ENCODE measurements at regions not wholly inside any gene's neighbourhood (a gene's known extent, or its start where the extent isn't known, plus 50 kb on each side); places are given as distances from the start of the nearest gene placed in this dataset.

- no peaks in the 10 kb centered on the region for H3K36me3 ChIP-seq (replicated peaks; ENCODE audit: insufficient read depth, low read length)
- no peak overlapping the region for H3K9ac ChIP-seq (ENCODE audit: low read length)
- DNase-seq: no peak
- no peaks in the 10 kb centered on the region for H3K4me1 ChIP-seq (ENCODE audit: low read length)
- no peak overlapping the region for H2AFZ ChIP-seq (ENCODE audit: low read length)
- TF ChIP-seq CTCF (IDR thresholded peaks at IDR 0.05; ENCODE audit: low read length) (no peak), EZH2 (optimal IDR thresholded peaks at IDR 0.05; ENCODE audit: low read depth, low read length) (no peak), EZH2phosphoT487 (IDR thresholded peaks at IDR 0.05; ENCODE audit: low read length) (no peak)
- H3K4me3 ChIP-seq (ENCODE audit: low read length): no peak overlapping the region
- no peaks in the 10 kb centered on the region for H4K20me1 ChIP-seq (ENCODE audit: insufficient read depth, low read length)
- no peaks in the 10 kb centered on the region for H3K27me3 ChIP-seq (replicated peaks; ENCODE audit: insufficient read depth, low read length)
- no peaks in the 10 kb centered on the region for H3K79me2 ChIP-seq (ENCODE audit: low read length)
- no peaks in the 10 kb centered on the region for H3F3A ChIP-seq (ENCODE audit: insufficient read depth, low read length)
- H3K9me2 ChIP-seq (replicated peaks; ENCODE audit: insufficient read depth, low read length): no peaks in the 10 kb centered on the region
- H3K4me2 ChIP-seq (ENCODE audit: low read depth, low read length): no peak overlapping the region
- no peaks in the 10 kb centered on the region for H3K9me3 ChIP-seq (replicated peaks; ENCODE audit: insufficient read depth, low read length)
- no peak overlapping the region for H3K27ac ChIP-seq (ENCODE audit: low read length)
These were observed 519.2 kb upstream of the ZP4 start for GRCh38 chr1:238409932-238410331.

GRCh38 chr1:238409191-238409850 lies 518.6 kb upstream of the ZP4 start:
- H3K4me3 ChIP-seq (ENCODE audit: low read length): no peak overlapping the region
- H4K20me1 ChIP-seq (ENCODE audit: insufficient read depth, low read length): no peaks in the 10 kb centered on the region
- no peak overlapping the region for H2AFZ ChIP-seq (ENCODE audit: low read length)
- H3K9me3 ChIP-seq (replicated peaks; ENCODE audit: insufficient read depth, low read length): no peaks in the 10 kb centered on the region
- TF ChIP-seq EZH2 (optimal IDR thresholded peaks at IDR 0.05; ENCODE audit: low read depth, low read length) (no peak), EZH2phosphoT487 (IDR thresholded peaks at IDR 0.05; ENCODE audit: low read length) (no peak), CTCF (IDR thresholded peaks at IDR 0.05; ENCODE audit: low read length) (no peak)
- no peaks in the 10 kb centered on the region for H3K4me1 ChIP-seq (ENCODE audit: low read length)
- no peaks in the 10 kb centered on the region for H3K27me3 ChIP-seq (replicated peaks; ENCODE audit: insufficient read depth, low read length)
- H3K36me3 ChIP-seq (replicated peaks; ENCODE audit: insufficient read depth, low read length): no peaks in the 10 kb centered on the region
- H3K4me2 ChIP-seq (ENCODE audit: low read depth, low read length): no peak overlapping the region
- no peak overlapping the region for H3K27ac ChIP-seq (ENCODE audit: low read length)
- H3F3A ChIP-seq (ENCODE audit: insufficient read depth, low read length): no peaks in the 10 kb centered on the region
- H3K9me2 ChIP-seq (replicated peaks; ENCODE audit: insufficient read depth, low read length): no peaks in the 10 kb centered on the region
- DNase-seq: no peak
- no peaks in the 10 kb centered on the region for H3K79me2 ChIP-seq (ENCODE audit: low read length)
- H3K9ac ChIP-seq (ENCODE audit: low read length): no peak overlapping the region

- DNase-seq: no peak
- Histone ChIP-seq H3K9me3 (replicated peaks; ENCODE audit: insufficient read depth, low read length) (no peaks in the 10 kb centered on the region), H3K27me3 (replicated peaks; ENCODE audit: insufficient read depth, low read length) (no peaks in the 10 kb centered on the region), H3K4me3 (ENCODE audit: low read length) (no peak overlapping the region), H3K9ac (ENCODE audit: low read length) (no peak overlapping the region), H3F3A (ENCODE audit: insufficient read depth, low read length) (no peaks in the 10 kb centered on the region), H3K4me1 (ENCODE audit: low read length) (no peaks in the 10 kb centered on the region), H4K20me1 (ENCODE audit: insufficient read depth, low read length) (no peaks in the 10 kb centered on the region), H3K27ac (ENCODE audit: low read length) (no peak overlapping the region), H3K79me2 (ENCODE audit: low read length) (no peaks in the 10 kb centered on the region), H2AFZ (ENCODE audit: low read length) (no peak overlapping the region), H3K36me3 (replicated peaks; ENCODE audit: insufficient read depth, low read length) (no peaks in the 10 kb centered on the region), H3K4me2 (ENCODE audit: low read depth, low read length) (no peak overlapping the region), H3K9me2 (replicated peaks; ENCODE audit: insufficient read depth, low read length) (no peaks in the 10 kb centered on the region)
- TF ChIP-seq EZH2 (optimal IDR thresholded peaks at IDR 0.05; ENCODE audit: low read depth, low read length) (no peak), CTCF (IDR thresholded peaks at IDR 0.05; ENCODE audit: low read length) (no peak), EZH2phosphoT487 (IDR thresholded peaks at IDR 0.05; ENCODE audit: low read length) (no peak)
These were observed 518.0 kb upstream of the ZP4 start for GRCh38 chr1:238408737-238409136.

Measured in MM.1S (cell line).